Neural progenitor cell (in vitro differentiated cells): ENCODE measurements at regions not wholly inside any gene's neighbourhood (a gene's known extent, or its start where the extent isn't known, plus 50 kb on each side); places are given as distances from the start of the nearest gene placed in this dataset.
"Not testable (repeated sequence)": the region's sequence is repeated elsewhere in the genome, so short reads cannot be mapped to it uniquely, and the experiment has no call there.

Experiments
- EZH2 ChIP-seq: fragments of 200-600 bp; sonication (generic); IDR thresholded peaks from 2 replicates; pipeline ENCODE4 v1.6.1; 2017; ENCODE audit warnings: antibody characterized with exemption, mild to moderate bottlenecking, moderate library complexity
- EZH2phosphoT487 ChIP-seq: fragments of 200-600 bp; sonication (generic); IDR thresholded peaks from 2 replicates; pipeline ENCODE4 v1.6.1; 2017; ENCODE audit warnings: antibody characterized with exemption
- TF ChIP-seq, protein P1 (sequence below): fragments of 200-600 bp; sonication (generic); IDR thresholded peaks from 2 replicates; pipeline ENCODE4 v1.5.1; 2017; ENCODE audit warnings: antibody characterized with exemption, mild to moderate bottlenecking

DNA sequence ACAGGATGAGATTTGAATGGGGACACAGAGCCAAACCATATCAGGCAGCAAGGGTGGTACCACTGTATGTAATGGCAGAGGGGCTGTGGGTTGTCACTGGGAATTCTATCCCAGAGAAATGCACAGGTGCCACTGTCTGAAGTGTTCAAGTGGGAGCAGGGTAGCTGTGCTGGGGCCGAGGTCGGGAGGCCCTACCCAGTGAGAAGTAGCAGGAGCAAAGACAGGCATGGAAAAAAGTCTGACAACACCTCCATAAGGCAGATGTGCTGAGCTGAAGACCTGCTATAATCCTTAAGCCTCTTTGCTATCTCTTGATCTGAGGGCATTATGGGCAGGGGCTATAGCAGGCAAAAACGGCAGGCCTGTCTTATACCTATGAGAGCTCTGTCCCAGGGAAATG, 86.9 kb upstream of the ANKRD20A1 start:
- not testable (repeated sequence) for TF ChIP-seq EZH2phosphoT487, EZH2
- TF ChIP-seq, protein P1, sequence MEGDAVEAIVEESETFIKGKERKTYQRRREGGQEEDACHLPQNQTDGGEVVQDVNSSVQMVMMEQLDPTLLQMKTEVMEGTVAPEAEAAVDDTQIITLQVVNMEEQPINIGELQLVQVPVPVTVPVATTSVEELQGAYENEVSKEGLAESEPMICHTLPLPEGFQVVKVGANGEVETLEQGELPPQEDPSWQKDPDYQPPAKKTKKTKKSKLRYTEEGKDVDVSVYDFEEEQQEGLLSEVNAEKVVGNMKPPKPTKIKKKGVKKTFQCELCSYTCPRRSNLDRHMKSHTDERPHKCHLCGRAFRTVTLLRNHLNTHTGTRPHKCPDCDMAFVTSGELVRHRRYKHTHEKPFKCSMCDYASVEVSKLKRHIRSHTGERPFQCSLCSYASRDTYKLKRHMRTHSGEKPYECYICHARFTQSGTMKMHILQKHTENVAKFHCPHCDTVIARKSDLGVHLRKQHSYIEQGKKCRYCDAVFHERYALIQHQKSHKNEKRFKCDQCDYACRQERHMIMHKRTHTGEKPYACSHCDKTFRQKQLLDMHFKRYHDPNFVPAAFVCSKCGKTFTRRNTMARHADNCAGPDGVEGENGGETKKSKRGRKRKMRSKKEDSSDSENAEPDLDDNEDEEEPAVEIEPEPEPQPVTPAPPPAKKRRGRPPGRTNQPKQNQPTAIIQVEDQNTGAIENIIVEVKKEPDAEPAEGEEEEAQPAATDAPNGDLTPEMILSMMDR = not testable (repeated sequence)
